Naive thymus-derived CD8-positive, alpha-beta T cell (primary cell): ENCODE measurements at regions not wholly inside any gene's neighbourhood (a gene's known extent, or its start where the extent isn't known, plus 50 kb on each side); places are given as distances from the start of the nearest gene placed in this dataset.

Experiments
- ATAC-seq, 2 donors: fragments of 150-1000 bp; cut with Tn5 transposase in 1 of 2; sonication (Bioruptor Pico), chemical (Tn5 transposase) in 1 of 2; 1 replicate in 1 of 2; 2 replicates in 1 of 2; pipeline ENCODE4 v1.10.0; 2021; ENCODE audit warnings: mild to moderate bottlenecking in 2 of 2, moderate library complexity in 2 of 2
- POLR2A ChIA-PET: fragments of 350-600 bp; sonication (Branson Sonifier 250); formaldehyde crosslinking; loops from one replicate; lab custom pipeline; 2021; ENCODE audit warnings: antibody characterized with exemption; lab: Charles Lee
- DNase-seq, 10 donors: peaks; one replicate each; pipeline versions ENCODE4 v3.0.0 to v3.0.0-alpha.2; 2020 to 2022
- H3K27ac Mint-ChIP-seq, 10 donors: one replicate each; pipeline ENCODE4 v1.8.0; 2020 to 2022; ENCODE audit warnings: mild to moderate bottlenecking in 10 of 10, mixed read lengths in 10 of 10, moderate library complexity in 4 of 10, inconsistent platforms in 1 of 10
- H3K27me3 Mint-ChIP-seq, 5 donors: one replicate each; pipeline ENCODE4 v1.8.0; 2021 to 2022; ENCODE audit warnings: mixed read lengths in 5 of 5
- H3K36me3 Mint-ChIP-seq, 3 donors: one replicate each; pipeline ENCODE4 v1.8.0; 2020 to 2022; ENCODE audit warnings: mixed read lengths in 3 of 3, mild to moderate bottlenecking in 2 of 3, inconsistent platforms in 1 of 3
- H3K4me1 Mint-ChIP-seq, 4 donors: one replicate each; pipeline ENCODE4 v1.8.0; 2021 to 2022; ENCODE audit warnings: mixed read lengths in 4 of 4
- H3K4me3 Mint-ChIP-seq, 10 donors: one replicate each; pipeline ENCODE4 v1.8.0; 2020 to 2022; ENCODE audit warnings: mild to moderate bottlenecking in 10 of 10, mixed read lengths in 10 of 10, moderate library complexity in 6 of 10, inconsistent platforms in 1 of 10
- H3K9me3 Mint-ChIP-seq, 9 donors: one replicate each; pipeline ENCODE4 v1.8.0; 2020 to 2022; ENCODE audit warnings: mixed read lengths in 9 of 9, mild to moderate bottlenecking in 3 of 9, inconsistent platforms in 1 of 9, moderate library complexity in 1 of 9

GRCh38 chr5:4947893-4948536 is 192.1 kb upstream of the ADAMTS16 start:
- Mint-ChIP-seq H3K27ac (no peak overlapping the region), H3K9me3 (peaks cover 0 to 8% (median 0%) of the 10 kb centered on the region in 9 donors), H3K4me3 (no peak overlapping the region), H3K4me1 (no peaks in the 10 kb centered on the region), H3K36me3 (no peaks in the 10 kb centered on the region), H3K27me3 (peaks cover 0 to 5% (median 5%) of the 10 kb centered on the region in 5 donors)
- ATAC-seq (no peak), DNase-seq (no peak)
- POLR2A ChIA-PET, result no interaction called here

- Mint-ChIP-seq H3K4me1 (no peaks in the 10 kb centered on the region), H3K27ac (no peak overlapping the region), H3K27me3 (peaks cover 0 to 3% (median 0%) of the 10 kb centered on the region in 5 donors)
These were observed 191.0 kb upstream of the ADAMTS16 start for GRCh38 chr5:4949108-4949507.

GRCh38 chr5:4953576-4953975 is 186.6 kb upstream of the ADAMTS16 start:
- POLR2A ChIA-PET, result no interaction called here
- peaks cover 0 to 15% (median 3%) of the 10 kb centered on the region in 5 donors for H3K27me3 Mint-ChIP-seq
- no peak overlapping the region for H3K4me3 Mint-ChIP-seq
- no peak overlapping the region for H3K27ac Mint-ChIP-seq
- peaks cover 0 to 6% (median 0%) of the 10 kb centered on the region in 3 donors for H3K36me3 Mint-ChIP-seq
- no peaks in the 10 kb centered on the region for H3K4me1 Mint-ChIP-seq
- DNase-seq (no peak), ATAC-seq (no peak)
- H3K9me3 Mint-ChIP-seq, result peaks cover 0 to 25% (median 4%) of the 10 kb centered on the region in 9 donors

More at GRCh38 chr5:4949108-4949507, 191.0 kb upstream of the ADAMTS16 start:
- Mint-ChIP-seq H3K9me3 (peaks cover 0 to 6% (median 0%) of the 10 kb centered on the region in 9 donors), H3K4me3 (no peak overlapping the region), H3K36me3 (no peaks in the 10 kb centered on the region)
- no peak for DNase-seq
- POLR2A ChIA-PET, result no interaction called here
- no peak for ATAC-seq

GRCh38 chr5:4954048-4954447 is 186.1 kb upstream of the ADAMTS16 start:
- no peak for DNase-seq
- Mint-ChIP-seq H3K36me3 (peaks cover 0 to 6% (median 0%) of the 10 kb centered on the region in 3 donors), H3K4me3 (no peak overlapping the region), H3K27ac (no peak overlapping the region), H3K27me3 (peaks cover 0 to 15% (median 3%) of the 10 kb centered on the region in 5 donors), H3K9me3 (peaks cover 0 to 26% (median 4%) of the 10 kb centered on the region in 9 donors), H3K4me1 (no peaks in the 10 kb centered on the region)
- POLR2A ChIA-PET, result no interaction called here
- ATAC-seq, result no peak

GRCh38 chr5:4963265-4963664 is 176.9 kb upstream of the ADAMTS16 start:
- POLR2A ChIA-PET, result no interaction called here
- DNase-seq (no peak), ATAC-seq (no peak)
- peaks cover 0 to 6% (median 1%) of the 10 kb centered on the region in 5 donors for H3K27me3 Mint-ChIP-seq
- no peak overlapping the region for H3K4me3 Mint-ChIP-seq
- H3K4me1 Mint-ChIP-seq, result no peaks in the 10 kb centered on the region
- peaks cover 1 to 14% (median 5%) of the 10 kb centered on the region in 9 donors for H3K9me3 Mint-ChIP-seq
- H3K27ac Mint-ChIP-seq, result no peak overlapping the region
- no peaks in the 10 kb centered on the region for H3K36me3 Mint-ChIP-seq

- H3K36me3 Mint-ChIP-seq, result no peaks in the 10 kb centered on the region
- no peak for DNase-seq
- no peak overlapping the region for H3K4me3 Mint-ChIP-seq
- H3K27ac Mint-ChIP-seq, result no peak overlapping the region
- no peaks in the 10 kb centered on the region for H3K4me1 Mint-ChIP-seq
- H3K27me3 Mint-ChIP-seq, result peaks cover 0 to 11% (median 1%) of the 10 kb centered on the region in 5 donors
- no peak for ATAC-seq
- peaks cover 0 to 10% (median 2%) of the 10 kb centered on the region in 9 donors for H3K9me3 Mint-ChIP-seq
- POLR2A ChIA-PET, result no interaction called here
These were observed 170.8 kb upstream of the ADAMTS16 start for GRCh38 chr5:4969351-4969750.

- POLR2A ChIA-PET, result no interaction called here
- peaks cover 0 to 10% (median 1%) of the 10 kb centered on the region in 9 donors for H3K9me3 Mint-ChIP-seq
- no peak for DNase-seq
- H3K27ac Mint-ChIP-seq, result no peak overlapping the region
- no peak for ATAC-seq
- peaks cover 0 to 12% (median 0%) of the 10 kb centered on the region in 5 donors for H3K27me3 Mint-ChIP-seq
- H3K4me1 Mint-ChIP-seq, result no peaks in the 10 kb centered on the region
- no peaks in the 10 kb centered on the region for H3K36me3 Mint-ChIP-seq
- H3K4me3 Mint-ChIP-seq, result no peak overlapping the region
These were observed 170.0 kb upstream of the ADAMTS16 start for GRCh38 chr5:4970171-4970570.

GRCh38 chr5:4976902-4977301 is 163.2 kb upstream of the ADAMTS16 start:
- peaks cover 0 to 4% (median 0%) of the 10 kb centered on the region in 9 donors for H3K9me3 Mint-ChIP-seq
- no peaks in the 10 kb centered on the region for H3K4me1 Mint-ChIP-seq
- H3K36me3 Mint-ChIP-seq, result no peaks in the 10 kb centered on the region
- no peak overlapping the region for H3K4me3 Mint-ChIP-seq
- POLR2A ChIA-PET, result no interaction called here
- H3K27ac Mint-ChIP-seq, result no peak overlapping the region
- DNase-seq (no peak), ATAC-seq (no peak)
- peaks cover 0 to 8% (median 0%) of the 10 kb centered on the region in 5 donors for H3K27me3 Mint-ChIP-seq

GRCh38 chr5:4977416-4978110 is 162.6 kb upstream of the ADAMTS16 start:
- Mint-ChIP-seq H3K9me3 (peaks cover 0 to 4% (median 0%) of the 10 kb centered on the region in 9 donors), H3K36me3 (no peaks in the 10 kb centered on the region), H3K4me3 (no peak overlapping the region), H3K4me1 (no peaks in the 10 kb centered on the region), H3K27ac (no peak overlapping the region), H3K27me3 (peaks cover 0 to 8% (median 0%) of the 10 kb centered on the region in 5 donors)
- POLR2A ChIA-PET, result no interaction called here
- DNase-seq (no peak), ATAC-seq (no peak)

GRCh38 chr5:4980201-4980600 is 159.9 kb upstream of the ADAMTS16 start:
- peaks cover 0 to under 1% (median 0%) of the 10 kb centered on the region in 5 donors for H3K27me3 Mint-ChIP-seq
- ATAC-seq, result no peak
- H3K9me3 Mint-ChIP-seq, result peaks cover 0 to 4% (median 0%) of the 10 kb centered on the region in 9 donors
- POLR2A ChIA-PET, result no interaction called here
- no peak for DNase-seq
- no peak overlapping the region for H3K4me3 Mint-ChIP-seq
- no peaks in the 10 kb centered on the region for H3K4me1 Mint-ChIP-seq
- no peaks in the 10 kb centered on the region for H3K36me3 Mint-ChIP-seq
- H3K27ac Mint-ChIP-seq, result no peak overlapping the region

GRCh38 chr5:4981608-4982007 is 158.5 kb upstream of the ADAMTS16 start:
- no peak for DNase-seq
- Mint-ChIP-seq H3K4me3 (no peak overlapping the region), H3K27me3 (peaks cover 0 to 3% (median 0%) of the 10 kb centered on the region in 5 donors), H3K4me1 (no peaks in the 10 kb centered on the region), H3K27ac (no peak overlapping the region), H3K36me3 (no peaks in the 10 kb centered on the region), H3K9me3 (peaks cover 0 to 8% (median 0%) of the 10 kb centered on the region in 9 donors)
- POLR2A ChIA-PET, result no interaction called here
- no peak for ATAC-seq

GRCh38 chr5:4983701-4984100 is 156.4 kb upstream of the ADAMTS16 start:
- H3K27me3 Mint-ChIP-seq, result peaks cover 0 to 5% (median 2%) of the 10 kb centered on the region in 5 donors
- H3K4me3 Mint-ChIP-seq, result no peak overlapping the region
- POLR2A ChIA-PET, result no interaction called here
- no peak for DNase-seq
- H3K4me1 Mint-ChIP-seq, result no peaks in the 10 kb centered on the region
- ATAC-seq, result no peak
- H3K9me3 Mint-ChIP-seq, result peaks cover 0 to 8% (median 0%) of the 10 kb centered on the region in 9 donors
- no peaks in the 10 kb centered on the region for H3K36me3 Mint-ChIP-seq
- H3K27ac Mint-ChIP-seq, result no peak overlapping the region

- Mint-ChIP-seq H3K36me3 (no peaks in the 10 kb centered on the region), H3K27me3 (peaks cover 0 to 5% (median 2%) of the 10 kb centered on the region in 5 donors), H3K4me3 (no peak overlapping the region), H3K9me3 (peaks cover 0 to 8% (median 0%) of the 10 kb centered on the region in 9 donors), H3K27ac (no peak overlapping the region), H3K4me1 (no peaks in the 10 kb centered on the region)
- no peak for DNase-seq
- POLR2A ChIA-PET, result no interaction called here
- no peak for ATAC-seq
These were observed 155.7 kb upstream of the ADAMTS16 start for GRCh38 chr5:4984461-4984860.
